Stimulated activated naive CD4-positive, alpha-beta T cell (primary cell): ENCODE measurements at regions not wholly inside any gene's neighbourhood (a gene's known extent, or its start where the extent isn't known, plus 50 kb on each side); places are given as distances from the start of the nearest gene placed in this dataset.
"Not testable (repeated sequence)": the region's sequence is repeated elsewhere in the genome, so short reads cannot be mapped to it uniquely, and the experiment has no call there.

Experiments
- DNase-seq, 6 experiments: peaks; one replicate each; lab custom pipeline; 2025; lab: John Stamatoyannopoulos, UW

- no peak for DNase-seq
Measured at GRCh38 chr5:61215996-61216395, 53.7 kb upstream of the SMIM15 start.

- no peak for DNase-seq
Measured at GRCh38 chr5:61216741-61217140, 54.5 kb upstream of the SMIM15 start.

GRCh38 chr5:61217214-61217613 lies 54.9 kb upstream of the SMIM15 start:
- DNase-seq, result no peak

- DNase-seq, result no peak
Measured at GRCh38 chr5:61228229-61228628, 66.0 kb upstream of the SMIM15 start.

GRCh38 chr5:61228691-61229280 lies 66.5 kb upstream of the SMIM15 start:
- no peak for DNase-seq

- DNase-seq, result no peak
Measured at GRCh38 chr5:61229416-61229815, 67.1 kb upstream of the SMIM15 start.

- no peak for DNase-seq
Measured at GRCh38 chr5:61230492-61230891, 68.2 kb upstream of the SMIM15 start.

- DNase-seq, result no peak
Measured at GRCh38 chr5:61231813-61232212, 69.5 kb upstream of the SMIM15 start.

- no peak for DNase-seq
Measured at GRCh38 chr5:61232490-61233050, 70.3 kb upstream of the SMIM15 start.

- no peak for DNase-seq
Measured at GRCh38 chr5:61234019-61234418, 71.8 kb upstream of the SMIM15 start.

GRCh38 chr5:61236715-61237114 lies 74.4 kb upstream of the SMIM15 start:
- not testable (repeated sequence) for DNase-seq

GRCh38 chr5:61245486-61245885 lies 83.2 kb upstream of the SMIM15 start:
- no peak for DNase-seq

- no peak for DNase-seq
Measured at GRCh38 chr5:61245936-61246335, 83.7 kb upstream of the SMIM15 start.

GRCh38 chr5:61246768-61247307 lies 84.6 kb upstream of the SMIM15 start:
- DNase-seq, result no peak

GRCh38 chr5:61251874-61252642 lies 80.0 kb upstream of the ZSWIM6 start:
- no peak for DNase-seq

- DNase-seq, result no peak
Measured at GRCh38 chr5:61252643-61252925, 79.5 kb upstream of the ZSWIM6 start.

GRCh38 chr5:61253547-61253946 lies 78.5 kb upstream of the ZSWIM6 start:
- no peak for DNase-seq

GRCh38 chr5:61254969-61255555 lies 77.0 kb upstream of the ZSWIM6 start:
- DNase-seq, result no peak

GRCh38 chr5:61256474-61256873 lies 75.6 kb upstream of the ZSWIM6 start:
- DNase-seq, result no peak

- no peak for DNase-seq
Measured at GRCh38 chr5:61257421-61257820, 74.6 kb upstream of the ZSWIM6 start.

GRCh38 chr5:61261136-61261535 lies 70.9 kb upstream of the ZSWIM6 start:
- DNase-seq, result no peak

- DNase-seq, result no peak
Measured at GRCh38 chr5:61262080-61262479, 70.0 kb upstream of the ZSWIM6 start.

GRCh38 chr5:61263072-61263471 lies 69.0 kb upstream of the ZSWIM6 start:
- no peak for DNase-seq
